Liver (tissue), 8 donors: ENCODE measurements at regions not wholly inside any gene's neighbourhood (a gene's known extent, or its start where the extent isn't known, plus 50 kb on each side); places are given as distances from the start of the nearest gene placed in this dataset.

Experiments used
- DNase-seq: peaks from one replicate; pipeline ENCODE4 v3.0.0-alpha.2; 2017; ENCODE audit warnings: low spot score
- H3K27ac ChIP-seq, 2 donors: one replicate each; pipeline ENCODE4 v1.7.0; 2013; ENCODE audit warnings: inconsistent platforms in 2 of 2, low read length in 2 of 2, control low read depth in 1 of 2, low read depth in 1 of 2, mild to moderate bottlenecking in 1 of 2
- H3K27me3 ChIP-seq, 4 donors: one replicate each; pipeline versions ENCODE4 v1.6.1 to v1.7.0; 2013; ENCODE audit warnings: low read length in 3 of 4, inconsistent platforms in 1 of 4, mild to moderate bottlenecking in 1 of 4, moderate library complexity in 1 of 4; ENCODE audit not compliant: control insufficient read depth in 4 of 4, insufficient read depth in 4 of 4
- H3K36me3 ChIP-seq, 4 donors: one replicate each; pipeline versions ENCODE4 v1.6.1 to v1.7.0; 2013; ENCODE audit warnings: low read length in 3 of 4, mild to moderate bottlenecking in 3 of 4, low read depth in 1 of 4, moderate library complexity in 1 of 4; ENCODE audit not compliant: control insufficient read depth in 4 of 4, insufficient read depth in 3 of 4
- H3K4me1 ChIP-seq, 4 donors: one replicate each; pipeline versions ENCODE4 v1.6.1 to v1.7.0; 2013; ENCODE audit warnings: low read length in 3 of 4, mild to moderate bottlenecking in 3 of 4, moderate library complexity in 1 of 4; ENCODE audit not compliant: control insufficient read depth in 4 of 4, insufficient read depth in 4 of 4
- H3K4me3 ChIP-seq, 3 donors: one replicate each; pipeline versions ENCODE4 v1.6.1 to v1.7.0; 2013; ENCODE audit warnings: low read length in 3 of 3, control low read depth in 1 of 3, low read depth in 1 of 3, mild to moderate bottlenecking in 1 of 3
- H3K9ac ChIP-seq, 2 donors: one replicate each; pipeline ENCODE4 v1.7.0; 2013; ENCODE audit warnings: low read length in 2 of 2, mild to moderate bottlenecking in 2 of 2, moderate library complexity in 2 of 2, control low read depth in 1 of 2, low read depth in 1 of 2
- H3K9me3 ChIP-seq, 4 donors: one replicate each; pipeline versions ENCODE4 v1.6.1 to v1.7.0; 2013; ENCODE audit warnings: low read length in 3 of 4; ENCODE audit not compliant: control insufficient read depth in 4 of 4
- CTCF ChIP-seq: fragments of 150-350 bp; IDR thresholded peaks from 2 replicates; pipeline ENCODE4 v1.5.1; 2017; ENCODE audit warnings: improper control_type of control experiment, low read depth, low read length; ENCODE audit not compliant: missing input control
- EGR1 ChIP-seq, 2 donors: IDR thresholded peaks; 2 replicates each; pipeline ENCODE4 v1.6.1; 2016 to 2018; ENCODE audit warnings: antibody characterized with exemption in 2 of 2, low read depth in 2 of 2
- FOXA1 ChIP-seq: IDR thresholded peaks from 2 replicates; pipeline ENCODE4 v1.6.1; 2016; ENCODE audit warnings: antibody characterized with exemption
- FOXA2 ChIP-seq: IDR thresholded peaks from 2 replicates; pipeline ENCODE4 v1.6.1; 2016; ENCODE audit warnings: antibody characterized with exemption
- GABPA ChIP-seq, 2 donors: IDR thresholded peaks in 1 of 2; conservative IDR thresholded peaks in 1 of 2; 2 replicates each; pipeline ENCODE4 v1.6.1; 2016; ENCODE audit warnings: antibody characterized with exemption in 2 of 2, mild to moderate bottlenecking in 1 of 2, moderate library complexity in 1 of 2
- HNF4A ChIP-seq, 2 donors: conservative IDR thresholded peaks; 2 replicates each; pipeline ENCODE4 v1.6.1; 2016; ENCODE audit warnings: antibody characterized with exemption in 2 of 2, mild to moderate bottlenecking in 2 of 2
- HNF4G ChIP-seq: IDR thresholded peaks from 2 replicates; pipeline ENCODE4 v1.6.1; 2016; ENCODE audit warnings: antibody characterized with exemption
- JUND ChIP-seq, 2 donors: IDR thresholded peaks; 2 replicates each; pipeline ENCODE4 v1.6.1; 2016; ENCODE audit warnings: antibody characterized with exemption in 2 of 2
- MAX ChIP-seq: IDR thresholded peaks from 2 replicates; pipeline ENCODE4 v1.6.1; 2016; ENCODE audit warnings: antibody characterized with exemption
- NR2F2 ChIP-seq: IDR thresholded peaks from 2 replicates; pipeline ENCODE4 v1.6.1; 2016; ENCODE audit warnings: antibody characterized with exemption
- RAD21 ChIP-seq, 2 donors: IDR thresholded peaks; 2 replicates each; pipeline ENCODE4 v1.6.1; 2016; ENCODE audit warnings: antibody characterized with exemption in 2 of 2, mild to moderate bottlenecking in 2 of 2
- RXRA ChIP-seq, 2 donors: IDR thresholded peaks; 2 replicates each; pipeline ENCODE4 v1.6.1; 2017 to 2018; ENCODE audit warnings: antibody characterized with exemption in 2 of 2, mild to moderate bottlenecking in 1 of 2
- SP1 ChIP-seq: IDR thresholded peaks from 2 replicates; pipeline ENCODE4 v1.6.1; 2018; ENCODE audit warnings: antibody characterized with exemption, mild to moderate bottlenecking
- TAF1 ChIP-seq: conservative IDR thresholded peaks from 2 replicates; pipeline ENCODE4 v1.6.1; 2016; ENCODE audit warnings: antibody characterized with exemption, mild to moderate bottlenecking
- YY1 ChIP-seq: IDR thresholded peaks from 2 replicates; pipeline ENCODE4 v1.6.1; 2016; ENCODE audit warnings: antibody characterized with exemption, mild to moderate bottlenecking
- WGBS: extraction: QIAGEN DNeasy Blood & Tissue Kit; methylation state at CpG from one replicate; pipeline ENCODE4 v1.1.7; 2013; 5-methylcytosine and 5-hydroxymethylcytosine counted together
- TF ChIP-seq, protein P1 (sequence below): IDR thresholded peaks from 2 replicates; pipeline ENCODE4 v1.6.1; 2016; ENCODE audit warnings: antibody characterized with exemption
- TF ChIP-seq, protein P2 (sequence below): IDR thresholded peaks from 2 replicates; pipeline ENCODE4 v1.6.1; 2016; ENCODE audit warnings: antibody characterized with exemption
- TF ChIP-seq, protein P3 (sequence below): IDR thresholded peaks from 2 replicates; pipeline ENCODE4 v1.6.1; 2016; ENCODE audit warnings: antibody characterized with exemption, mild to moderate bottlenecking
- donor health status: healthy.
- donor health status: healthy.
- donor health status: healthy.
- donor health status: healthy.
- donor health status: healthy.

DNA sequence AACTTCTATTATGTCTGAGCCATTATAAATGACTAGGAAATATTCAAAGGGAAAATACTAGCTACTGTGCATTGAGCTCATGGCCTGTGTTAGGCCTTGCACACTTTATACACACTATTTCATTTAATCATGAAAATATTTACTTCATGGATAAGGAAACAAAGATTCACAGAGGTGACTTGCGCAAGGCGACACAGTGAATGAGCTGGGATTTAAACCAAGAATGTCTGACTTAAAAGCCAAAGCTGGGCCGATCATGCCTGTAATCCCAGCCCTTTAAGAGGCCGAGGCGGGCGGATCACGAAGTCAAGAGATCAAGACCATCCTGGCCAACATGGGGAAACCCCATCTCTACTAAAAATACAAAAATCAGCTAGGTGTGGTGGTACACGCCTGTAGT, 231.5 kb downstream of the MIAT start:
- Histone ChIP-seq H3K4me1 (no peaks in the 10 kb centered on the region), H3K9me3 (no peaks in the 10 kb centered on the region), H3K9ac (no peak overlapping the region), H3K27ac (no peak overlapping the region), H3K4me3 (no peak overlapping the region), H3K36me3 (no peaks in the 10 kb centered on the region), H3K27me3 (peaks cover 0 to 2% (median under 1%) of the 10 kb centered on the region in 4 donors)
- WGBS, result 93% methylated on average over 8 of the region's 8 CpGs
- no peak for TF ChIP-seq SP1
- TF ChIP-seq RAD21 (IDR thresholded peaks at IDR 0.05), result no peak
- TF ChIP-seq, protein P1, sequence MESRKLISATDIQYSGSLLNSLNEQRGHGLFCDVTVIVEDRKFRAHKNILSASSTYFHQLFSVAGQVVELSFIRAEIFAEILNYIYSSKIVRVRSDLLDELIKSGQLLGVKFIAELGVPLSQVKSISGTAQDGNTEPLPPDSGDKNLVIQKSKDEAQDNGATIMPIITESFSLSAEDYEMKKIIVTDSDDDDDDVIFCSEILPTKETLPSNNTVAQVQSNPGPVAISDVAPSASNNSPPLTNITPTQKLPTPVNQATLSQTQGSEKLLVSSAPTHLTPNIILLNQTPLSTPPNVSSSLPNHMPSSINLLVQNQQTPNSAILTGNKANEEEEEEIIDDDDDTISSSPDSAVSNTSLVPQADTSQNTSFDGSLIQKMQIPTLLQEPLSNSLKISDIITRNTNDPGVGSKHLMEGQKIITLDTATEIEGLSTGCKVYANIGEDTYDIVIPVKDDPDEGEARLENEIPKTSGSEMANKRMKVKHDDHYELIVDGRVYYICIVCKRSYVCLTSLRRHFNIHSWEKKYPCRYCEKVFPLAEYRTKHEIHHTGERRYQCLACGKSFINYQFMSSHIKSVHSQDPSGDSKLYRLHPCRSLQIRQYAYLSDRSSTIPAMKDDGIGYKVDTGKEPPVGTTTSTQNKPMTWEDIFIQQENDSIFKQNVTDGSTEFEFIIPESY, result no peak
- no peak for TF ChIP-seq YY1
- TF ChIP-seq NR2F2, result no peak
- TF ChIP-seq TAF1, result no peak
- no peak for TF ChIP-seq EGR1 (IDR thresholded peaks at IDR 0.05; ENCODE audit: low read depth in 2 of 2)
- no peak for TF ChIP-seq CTCF
- TF ChIP-seq MAX, result no peak
- no peak for TF ChIP-seq RXRA (IDR thresholded peaks at IDR 0.05)
- no peak for TF ChIP-seq HNF4A (conservative IDR thresholded peaks at IDR 0.05)
- no peak for TF ChIP-seq FOXA2
- TF ChIP-seq FOXA1, result no peak
- no peak for TF ChIP-seq JUND (IDR thresholded peaks at IDR 0.05)
- TF ChIP-seq HNF4G, result no peak
- TF ChIP-seq, protein P2, sequence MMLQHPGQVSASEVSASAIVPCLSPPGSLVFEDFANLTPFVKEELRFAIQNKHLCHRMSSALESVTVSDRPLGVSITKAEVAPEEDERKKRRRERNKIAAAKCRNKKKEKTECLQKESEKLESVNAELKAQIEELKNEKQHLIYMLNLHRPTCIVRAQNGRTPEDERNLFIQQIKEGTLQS, result no peak
- TF ChIP-seq, protein P3, sequence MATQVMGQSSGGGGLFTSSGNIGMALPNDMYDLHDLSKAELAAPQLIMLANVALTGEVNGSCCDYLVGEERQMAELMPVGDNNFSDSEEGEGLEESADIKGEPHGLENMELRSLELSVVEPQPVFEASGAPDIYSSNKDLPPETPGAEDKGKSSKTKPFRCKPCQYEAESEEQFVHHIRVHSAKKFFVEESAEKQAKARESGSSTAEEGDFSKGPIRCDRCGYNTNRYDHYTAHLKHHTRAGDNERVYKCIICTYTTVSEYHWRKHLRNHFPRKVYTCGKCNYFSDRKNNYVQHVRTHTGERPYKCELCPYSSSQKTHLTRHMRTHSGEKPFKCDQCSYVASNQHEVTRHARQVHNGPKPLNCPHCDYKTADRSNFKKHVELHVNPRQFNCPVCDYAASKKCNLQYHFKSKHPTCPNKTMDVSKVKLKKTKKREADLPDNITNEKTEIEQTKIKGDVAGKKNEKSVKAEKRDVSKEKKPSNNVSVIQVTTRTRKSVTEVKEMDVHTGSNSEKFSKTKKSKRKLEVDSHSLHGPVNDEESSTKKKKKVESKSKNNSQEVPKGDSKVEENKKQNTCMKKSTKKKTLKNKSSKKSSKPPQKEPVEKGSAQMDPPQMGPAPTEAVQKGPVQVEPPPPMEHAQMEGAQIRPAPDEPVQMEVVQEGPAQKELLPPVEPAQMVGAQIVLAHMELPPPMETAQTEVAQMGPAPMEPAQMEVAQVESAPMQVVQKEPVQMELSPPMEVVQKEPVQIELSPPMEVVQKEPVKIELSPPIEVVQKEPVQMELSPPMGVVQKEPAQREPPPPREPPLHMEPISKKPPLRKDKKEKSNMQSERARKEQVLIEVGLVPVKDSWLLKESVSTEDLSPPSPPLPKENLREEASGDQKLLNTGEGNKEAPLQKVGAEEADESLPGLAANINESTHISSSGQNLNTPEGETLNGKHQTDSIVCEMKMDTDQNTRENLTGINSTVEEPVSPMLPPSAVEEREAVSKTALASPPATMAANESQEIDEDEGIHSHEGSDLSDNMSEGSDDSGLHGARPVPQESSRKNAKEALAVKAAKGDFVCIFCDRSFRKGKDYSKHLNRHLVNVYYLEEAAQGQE, result no peak
- TF ChIP-seq GABPA (IDR thresholded peaks at IDR 0.05 in 1 of 2, conservative IDR thresholded peaks at IDR 0.05 in 1 of 2), result no peak
- DNase-seq, result no peak
